Testis (tissue), 2 donors: ENCODE measurements at regions not wholly inside any gene's neighbourhood (a gene's known extent, or its start where the extent isn't known, plus 50 kb on each side); places are given as distances from the start of the nearest gene placed in this dataset.

Source experiments
- POLR2A ChIP-seq: fragments of 450-650 bp; IDR thresholded peaks from one replicate; pipeline ENCODE4 v1.6.1; 2017; ENCODE audit warnings: antibody characterized with exemption, mild to moderate bottlenecking, moderate library complexity
- TF ChIP-seq, protein P1 (sequence below), 3 experiments: fragments of 450-650 bp in 2 of 3; fragments of 200-600 bp in 1 of 3; sonication (generic) in 1 of 3; IDR thresholded peaks; one replicate each; pipeline ENCODE4 v1.5.1; 2016 to 2019; ENCODE audit warnings: antibody characterized with exemption in 3 of 3, mild to moderate bottlenecking in 2 of 3, moderate library complexity in 1 of 3

DNA sequence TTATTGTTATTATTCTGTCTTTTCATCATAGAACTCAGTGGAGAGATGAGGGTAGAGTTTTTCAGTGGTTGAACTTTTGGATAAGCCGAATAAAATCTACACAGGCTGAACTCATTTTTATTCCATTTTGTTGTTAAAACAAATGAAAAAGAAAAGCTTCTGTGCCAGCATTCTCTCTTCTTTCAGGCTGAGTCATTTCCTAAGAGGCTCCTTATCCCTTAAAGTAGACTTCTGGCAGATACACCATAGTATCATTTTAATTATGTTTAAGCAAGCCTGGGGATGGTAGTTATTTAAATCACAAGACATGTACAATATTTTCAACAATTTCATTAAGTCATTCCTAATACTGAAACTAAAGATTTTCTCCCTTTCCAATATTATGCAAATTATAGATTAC is 1364.0 kb upstream of the NRXN1 start:
- no peak for TF ChIP-seq POLR2A
- TF ChIP-seq, protein P1, sequence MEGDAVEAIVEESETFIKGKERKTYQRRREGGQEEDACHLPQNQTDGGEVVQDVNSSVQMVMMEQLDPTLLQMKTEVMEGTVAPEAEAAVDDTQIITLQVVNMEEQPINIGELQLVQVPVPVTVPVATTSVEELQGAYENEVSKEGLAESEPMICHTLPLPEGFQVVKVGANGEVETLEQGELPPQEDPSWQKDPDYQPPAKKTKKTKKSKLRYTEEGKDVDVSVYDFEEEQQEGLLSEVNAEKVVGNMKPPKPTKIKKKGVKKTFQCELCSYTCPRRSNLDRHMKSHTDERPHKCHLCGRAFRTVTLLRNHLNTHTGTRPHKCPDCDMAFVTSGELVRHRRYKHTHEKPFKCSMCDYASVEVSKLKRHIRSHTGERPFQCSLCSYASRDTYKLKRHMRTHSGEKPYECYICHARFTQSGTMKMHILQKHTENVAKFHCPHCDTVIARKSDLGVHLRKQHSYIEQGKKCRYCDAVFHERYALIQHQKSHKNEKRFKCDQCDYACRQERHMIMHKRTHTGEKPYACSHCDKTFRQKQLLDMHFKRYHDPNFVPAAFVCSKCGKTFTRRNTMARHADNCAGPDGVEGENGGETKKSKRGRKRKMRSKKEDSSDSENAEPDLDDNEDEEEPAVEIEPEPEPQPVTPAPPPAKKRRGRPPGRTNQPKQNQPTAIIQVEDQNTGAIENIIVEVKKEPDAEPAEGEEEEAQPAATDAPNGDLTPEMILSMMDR (IDR thresholded peaks at IDR 0.05) = no peak
